Memory B cell (primary cell): ENCODE measurements at regions not wholly inside any gene's neighbourhood (a gene's known extent, or its start where the extent isn't known, plus 50 kb on each side); places are given as distances from the start of the nearest gene placed in this dataset.
"Not testable (repeated sequence)": the region's sequence is repeated elsewhere in the genome, so short reads cannot be mapped to it uniquely, and the experiment has no call there.

Experiments
- ATAC-seq: fragments of 150-1000 bp; cut with Tn5 transposase; 2 replicates; pipeline ENCODE4 v1.10.0; 2021; ENCODE audit warnings: low read depth, mild to moderate bottlenecking, moderate library complexity
- DNase-seq, 2 donors: peaks; one replicate each; pipeline ENCODE4 v3.0.0; 2022; ENCODE audit warnings: low spot score in 2 of 2
- H3K27ac Mint-ChIP-seq: one replicate; pipeline ENCODE4 v1.8.0; 2022; ENCODE audit warnings: mild to moderate bottlenecking, moderate library complexity, mixed read lengths
- H3K27me3 Mint-ChIP-seq: one replicate; pipeline ENCODE4 v1.8.0; 2022; ENCODE audit warnings: mixed read lengths
- H3K36me3 Mint-ChIP-seq: one replicate; pipeline ENCODE4 v1.8.0; 2022; ENCODE audit warnings: mild to moderate bottlenecking, mixed read lengths
- H3K4me1 Mint-ChIP-seq: one replicate; pipeline ENCODE4 v1.8.0; 2022; ENCODE audit warnings: mixed read lengths
- H3K4me3 Mint-ChIP-seq: one replicate; pipeline ENCODE4 v1.8.0; 2022; ENCODE audit warnings: mild to moderate bottlenecking, moderate library complexity, mixed read lengths
- H3K9me3 Mint-ChIP-seq: one replicate; pipeline ENCODE4 v1.8.0; 2022; ENCODE audit warnings: mixed read lengths

DNA sequence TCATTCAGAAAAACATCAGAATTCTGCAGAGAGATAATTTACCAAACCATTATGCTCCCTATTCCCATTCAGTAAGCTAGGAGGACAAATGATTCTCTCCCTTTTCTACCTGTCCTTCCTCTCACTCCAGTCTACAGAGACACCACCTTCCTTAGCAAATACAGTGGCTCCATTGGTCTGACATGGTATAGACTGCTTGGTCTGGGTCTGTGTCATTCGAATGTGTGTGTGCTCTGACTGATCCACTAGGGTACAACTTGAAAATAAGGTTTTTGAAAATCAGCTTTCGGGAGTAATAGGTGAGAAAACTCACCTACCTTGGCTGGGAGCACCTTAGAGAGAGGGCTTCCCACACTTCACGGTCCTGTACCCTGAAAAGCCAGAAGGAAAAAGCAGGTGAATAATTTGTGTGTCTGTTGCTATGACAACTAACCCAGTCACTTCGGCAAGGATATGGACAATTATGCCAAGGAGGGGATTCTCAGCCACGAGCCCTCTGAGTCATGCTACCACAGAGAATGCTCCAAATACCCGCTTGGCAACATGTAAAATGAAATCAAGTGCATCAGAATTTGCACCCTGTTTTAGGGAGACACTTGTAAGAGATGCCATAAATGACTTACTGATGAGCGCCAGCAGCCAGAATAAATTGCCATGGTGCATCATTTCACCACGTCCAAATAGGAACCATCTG, 114.5 kb upstream of the PRKCQ start:
- no peaks in the 10 kb centered on the region for H3K36me3 Mint-ChIP-seq
- no peak for DNase-seq
- no peaks in the 10 kb centered on the region for H3K4me1 Mint-ChIP-seq
- H3K4me3 Mint-ChIP-seq = no peak overlapping the region
- ATAC-seq = no peak
- H3K27me3 Mint-ChIP-seq = peaks cover 18% of the 10 kb centered on the region
- no peaks in the 10 kb centered on the region for H3K9me3 Mint-ChIP-seq
- no peak overlapping the region for H3K27ac Mint-ChIP-seq

DNA sequence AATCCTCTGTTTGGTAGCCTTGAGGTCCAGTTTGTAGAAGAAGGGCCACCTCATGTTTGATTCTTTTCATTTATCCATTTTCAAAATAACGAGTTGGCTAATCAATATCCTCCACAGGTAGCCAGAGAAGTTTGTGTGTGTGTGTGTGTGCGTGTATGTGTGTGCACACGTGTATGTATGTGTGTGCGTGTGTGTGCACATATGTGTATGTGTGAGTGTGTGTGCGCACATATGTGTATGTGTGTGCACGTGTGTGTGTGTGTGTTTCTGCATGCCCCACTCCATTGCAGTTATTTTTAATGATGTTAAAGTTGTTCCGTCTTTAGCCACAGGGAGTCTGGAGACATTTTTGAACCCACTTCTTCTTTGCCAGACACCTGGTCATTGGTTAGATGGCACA, 112.8 kb upstream of the PRKCQ start:
- H3K36me3 Mint-ChIP-seq = no peaks in the 10 kb centered on the region
- no peak for ATAC-seq
- peaks cover 15% of the 10 kb centered on the region for H3K27me3 Mint-ChIP-seq
- no peak for DNase-seq
- H3K4me3 Mint-ChIP-seq = no peak overlapping the region
- no peaks in the 10 kb centered on the region for H3K9me3 Mint-ChIP-seq
- no peak overlapping the region for H3K27ac Mint-ChIP-seq
- H3K4me1 Mint-ChIP-seq = no peaks in the 10 kb centered on the region

DNA sequence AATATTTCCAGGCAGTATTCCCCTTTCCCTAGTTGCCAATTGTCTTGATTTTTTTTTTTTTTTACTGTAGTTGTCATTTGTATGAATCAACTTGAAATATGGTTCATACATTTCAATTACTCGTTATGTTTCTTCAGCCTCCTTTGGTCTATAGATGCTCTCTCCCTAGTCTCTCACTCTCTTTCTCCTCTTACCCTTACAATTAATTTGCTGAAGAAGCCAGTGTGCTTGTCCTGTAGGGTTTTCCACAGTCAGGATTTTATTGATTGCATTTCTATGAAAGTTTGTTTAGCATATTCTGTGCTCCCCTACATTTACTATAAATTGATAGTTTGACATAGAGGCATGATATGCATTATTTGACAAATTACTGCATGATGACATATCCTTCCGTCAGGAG, 112.0 kb upstream of the PRKCQ start:
- H3K36me3 Mint-ChIP-seq = no peaks in the 10 kb centered on the region
- peaks cover 15% of the 10 kb centered on the region for H3K27me3 Mint-ChIP-seq
- DNase-seq (no peak), ATAC-seq (no peak)
- no peak overlapping the region for H3K27ac Mint-ChIP-seq
- no peaks in the 10 kb centered on the region for H3K4me1 Mint-ChIP-seq
- H3K4me3 Mint-ChIP-seq = no peak overlapping the region
- no peaks in the 10 kb centered on the region for H3K9me3 Mint-ChIP-seq

DNA sequence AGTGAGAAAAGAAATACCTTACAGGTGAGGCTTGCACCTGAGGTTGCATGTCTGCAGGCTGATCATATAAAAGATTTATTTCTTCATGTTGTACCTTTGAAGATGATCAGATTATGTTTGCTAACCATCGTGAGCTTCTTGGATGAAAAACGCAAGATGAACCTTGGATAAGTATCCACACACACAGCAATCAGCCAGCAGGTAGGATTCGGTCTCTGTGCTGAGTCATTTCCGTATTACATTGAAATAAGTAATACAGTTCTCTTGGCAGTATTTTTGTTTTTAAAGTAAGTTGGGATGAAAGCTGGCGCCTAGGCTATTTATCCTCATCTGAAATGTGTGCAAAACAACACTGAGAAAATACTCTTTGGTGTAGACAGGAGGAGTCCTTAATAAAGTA, 109.0 kb upstream of the PRKCQ start:
- Mint-ChIP-seq H3K27ac (no peak overlapping the region), H3K4me1 (no peaks in the 10 kb centered on the region), H3K4me3 (no peak overlapping the region), H3K9me3 (no peaks in the 10 kb centered on the region), H3K27me3 (peaks cover 9% of the 10 kb centered on the region), H3K36me3 (no peaks in the 10 kb centered on the region)
- no peak for DNase-seq
- ATAC-seq = no peak

DNA sequence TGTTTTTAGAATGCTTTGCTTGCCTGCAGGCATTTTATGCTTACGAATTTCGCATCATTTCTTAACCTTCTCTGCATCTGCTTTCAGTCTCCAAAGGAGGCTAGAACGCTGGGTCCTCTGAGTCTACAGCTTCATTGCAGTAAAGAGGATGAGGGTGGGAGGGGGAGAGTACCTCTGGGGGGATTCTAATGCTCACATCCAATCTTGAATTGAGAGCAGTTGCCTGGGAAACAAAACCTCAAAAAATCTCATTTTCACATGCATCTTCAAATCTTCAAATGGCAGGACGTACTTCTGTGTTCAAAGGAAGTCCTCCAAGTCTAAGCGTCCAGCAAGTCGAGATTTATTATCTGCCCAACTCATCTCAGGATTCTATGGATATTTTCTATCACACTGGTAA, 100.7 kb upstream of the PRKCQ start:
- DNase-seq (no peak), ATAC-seq (no peak)
- peaks cover 4% of the 10 kb centered on the region for H3K27me3 Mint-ChIP-seq
- no peaks in the 10 kb centered on the region for H3K9me3 Mint-ChIP-seq
- H3K4me1 Mint-ChIP-seq = peaks cover 4% of the 10 kb centered on the region
- no peak overlapping the region for H3K27ac Mint-ChIP-seq
- no peak overlapping the region for H3K4me3 Mint-ChIP-seq
- H3K36me3 Mint-ChIP-seq = no peaks in the 10 kb centered on the region

DNA sequence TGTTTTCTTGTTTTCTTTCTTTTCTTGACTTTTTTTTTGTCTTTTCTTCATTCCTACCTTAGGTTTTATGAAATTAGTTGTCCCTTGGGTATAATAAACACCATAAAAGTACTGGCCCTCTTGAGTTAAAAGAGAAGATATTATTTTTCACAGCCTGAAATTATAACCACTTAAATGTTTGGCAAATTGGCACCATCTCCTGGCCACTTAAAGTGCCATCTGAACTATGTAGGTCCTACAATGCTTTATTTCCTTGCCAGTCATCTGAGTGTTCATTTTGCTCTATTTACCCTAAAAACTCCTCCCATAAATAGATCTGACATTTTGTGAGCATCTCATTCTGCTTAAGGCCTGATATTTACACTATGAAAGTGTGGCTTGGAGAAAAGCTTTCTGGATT, 98.9 kb upstream of the PRKCQ start:
- DNase-seq (no peak), ATAC-seq (no peak)
- no peaks in the 10 kb centered on the region for H3K36me3 Mint-ChIP-seq
- H3K4me3 Mint-ChIP-seq = no peak overlapping the region
- H3K9me3 Mint-ChIP-seq = no peaks in the 10 kb centered on the region
- peaks cover 8% of the 10 kb centered on the region for H3K4me1 Mint-ChIP-seq
- peaks cover 7% of the 10 kb centered on the region for H3K27me3 Mint-ChIP-seq
- H3K27ac Mint-ChIP-seq = no peak overlapping the region

DNA sequence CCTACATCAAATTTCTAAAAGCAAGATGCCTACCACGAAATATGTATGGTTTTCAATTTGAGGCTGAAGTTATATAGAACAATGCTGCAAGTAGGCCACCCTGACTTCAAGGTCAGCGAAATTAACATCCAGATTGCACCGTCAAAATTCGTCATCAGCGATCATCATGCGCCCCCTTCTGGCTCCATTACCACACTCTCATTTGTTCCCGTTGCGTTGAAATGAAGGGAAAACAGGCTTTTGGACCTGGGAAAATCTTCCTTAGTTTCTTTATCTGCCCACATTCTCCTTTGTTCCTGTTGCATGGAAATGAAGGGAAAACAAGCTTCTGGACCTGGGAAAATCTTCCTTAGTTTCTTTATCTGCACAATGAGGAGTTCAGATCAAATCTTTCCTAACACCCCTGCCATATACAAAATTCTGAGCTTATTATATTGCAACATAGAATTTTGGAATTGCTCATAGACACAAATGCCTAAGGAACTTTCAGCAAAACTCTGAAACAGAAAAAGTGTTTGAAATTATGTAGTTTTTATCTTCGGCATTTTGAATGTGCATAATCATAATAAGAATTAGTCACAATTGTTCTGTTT, 98.2 kb upstream of the PRKCQ start:
- Mint-ChIP-seq H3K27ac (no peak overlapping the region), H3K27me3 (peaks cover 10% of the 10 kb centered on the region), H3K4me3 (no peak overlapping the region), H3K4me1 (peaks cover 8% of the 10 kb centered on the region), H3K36me3 (no peaks in the 10 kb centered on the region), H3K9me3 (no peaks in the 10 kb centered on the region)
- peak; percentile 9 to 22 for DNase-seq
- ATAC-seq = no peak

DNA sequence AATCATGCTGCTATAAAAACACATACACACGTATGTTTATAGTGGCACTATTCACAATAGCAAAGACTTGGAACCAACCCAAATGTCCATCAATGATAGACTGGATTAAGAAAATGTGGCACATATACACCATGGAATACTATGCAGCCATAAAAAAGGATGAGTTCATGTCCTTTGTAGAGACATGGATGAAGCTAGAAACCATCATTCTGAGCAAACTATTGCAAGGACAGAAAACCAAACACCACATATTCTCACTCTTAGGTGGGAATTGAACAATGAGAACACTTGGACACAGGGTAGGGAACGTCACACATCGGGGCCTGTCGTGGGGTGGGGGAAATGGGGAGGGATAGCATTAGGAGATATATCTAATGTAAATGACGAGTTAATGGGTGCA, 97.1 kb upstream of the PRKCQ start:
- H3K4me3 Mint-ChIP-seq, H3K36me3 Mint-ChIP-seq, H3K4me1 Mint-ChIP-seq, ATAC-seq, H3K9me3 Mint-ChIP-seq, DNase-seq, H3K27ac Mint-ChIP-seq, H3K27me3 Mint-ChIP-seq: not testable (repeated sequence)

DNA sequence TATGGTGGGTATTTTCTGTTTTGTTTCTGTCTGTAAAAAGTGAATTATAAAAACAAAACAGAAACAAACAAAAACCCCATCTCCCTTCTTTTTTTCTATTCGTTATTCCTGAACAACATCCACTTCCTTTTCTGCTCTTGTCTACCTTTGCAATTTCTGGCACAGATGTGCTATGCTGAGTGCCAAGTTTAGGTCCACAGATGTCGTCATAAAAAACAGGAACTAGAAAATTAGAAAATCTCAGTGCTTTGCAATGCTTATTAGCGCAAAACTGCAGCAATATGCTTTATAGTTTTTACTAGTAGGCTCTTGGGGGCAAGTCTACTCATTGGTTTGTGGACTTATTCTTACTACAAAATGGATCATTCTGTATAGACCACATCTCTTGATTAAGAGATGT, 94.2 kb upstream of the PRKCQ start:
- peak; percentile 42 for ATAC-seq
- H3K36me3 Mint-ChIP-seq = no peaks in the 10 kb centered on the region
- H3K4me3 Mint-ChIP-seq = no peak overlapping the region

DNA sequence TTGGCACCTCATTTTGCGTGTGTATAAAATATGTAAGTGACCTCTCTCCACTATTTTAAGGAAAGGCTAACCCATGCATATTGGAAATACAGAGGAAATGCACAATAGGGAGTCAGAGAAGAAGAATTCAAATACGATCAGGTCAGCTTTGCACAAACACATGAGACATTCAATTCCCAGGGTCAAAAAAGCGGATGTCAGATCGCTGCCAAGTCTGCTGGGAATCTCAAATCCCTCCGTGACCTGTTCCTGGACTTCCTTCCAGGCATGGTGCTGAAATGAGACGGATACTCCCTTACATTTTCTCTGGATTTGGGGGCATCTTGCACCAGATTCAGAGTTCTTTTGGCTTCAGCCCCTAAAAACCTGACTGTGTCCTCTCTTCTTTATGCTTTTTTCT, 91.9 kb upstream of the PRKCQ start:
- no peaks in the 10 kb centered on the region for H3K9me3 Mint-ChIP-seq
- peaks cover 4% of the 10 kb centered on the region for H3K4me1 Mint-ChIP-seq
- ATAC-seq = no peak
- no peak overlapping the region for H3K4me3 Mint-ChIP-seq
- H3K36me3 Mint-ChIP-seq = no peaks in the 10 kb centered on the region
- no peak overlapping the region for H3K27ac Mint-ChIP-seq
- no peak for DNase-seq
- peaks cover 11% of the 10 kb centered on the region for H3K27me3 Mint-ChIP-seq

More for the DNA sequence above, 94.2 kb upstream of the PRKCQ start:
- no peak overlapping the region for H3K27ac Mint-ChIP-seq
- peaks cover 8% of the 10 kb centered on the region for H3K4me1 Mint-ChIP-seq
- peak in 1 of 2 donors; percentile 3 for DNase-seq
- H3K27me3 Mint-ChIP-seq = peaks cover 8% of the 10 kb centered on the region
- no peaks in the 10 kb centered on the region for H3K9me3 Mint-ChIP-seq

DNA sequence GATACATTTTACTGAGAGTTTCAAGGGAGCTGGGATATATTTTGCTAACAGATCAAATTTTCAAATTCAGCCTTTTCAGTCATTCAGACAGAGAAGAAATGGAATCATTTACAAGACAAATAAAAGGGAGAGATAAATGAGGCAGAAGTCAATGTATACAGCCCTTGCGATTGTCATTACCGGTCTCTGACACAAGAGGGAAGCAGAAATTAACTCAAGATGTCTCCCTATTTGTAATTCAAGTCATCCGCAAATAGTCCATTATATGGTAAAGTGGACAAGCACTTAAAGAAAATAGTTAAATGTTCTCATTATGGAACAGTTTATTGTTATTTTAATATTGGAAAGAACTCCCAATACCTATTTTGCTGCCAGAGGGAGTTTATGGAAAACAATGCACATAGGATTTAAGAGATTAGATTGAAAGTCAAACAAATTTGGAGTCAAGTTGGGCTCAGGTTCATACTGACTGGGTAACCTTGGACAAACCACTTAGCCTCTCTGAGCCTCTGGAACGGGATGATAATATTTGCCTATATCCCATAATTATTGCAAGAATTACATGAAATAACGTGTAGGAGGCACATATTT, 89.3 kb upstream of the PRKCQ start:
- peaks cover 10% of the 10 kb centered on the region for H3K27me3 Mint-ChIP-seq
- H3K36me3 Mint-ChIP-seq = no peaks in the 10 kb centered on the region
- DNase-seq (no peak), ATAC-seq (no peak)
- H3K27ac Mint-ChIP-seq = no peak overlapping the region
- no peaks in the 10 kb centered on the region for H3K9me3 Mint-ChIP-seq
- peaks cover 2% of the 10 kb centered on the region for H3K4me1 Mint-ChIP-seq
- no peak overlapping the region for H3K4me3 Mint-ChIP-seq

DNA sequence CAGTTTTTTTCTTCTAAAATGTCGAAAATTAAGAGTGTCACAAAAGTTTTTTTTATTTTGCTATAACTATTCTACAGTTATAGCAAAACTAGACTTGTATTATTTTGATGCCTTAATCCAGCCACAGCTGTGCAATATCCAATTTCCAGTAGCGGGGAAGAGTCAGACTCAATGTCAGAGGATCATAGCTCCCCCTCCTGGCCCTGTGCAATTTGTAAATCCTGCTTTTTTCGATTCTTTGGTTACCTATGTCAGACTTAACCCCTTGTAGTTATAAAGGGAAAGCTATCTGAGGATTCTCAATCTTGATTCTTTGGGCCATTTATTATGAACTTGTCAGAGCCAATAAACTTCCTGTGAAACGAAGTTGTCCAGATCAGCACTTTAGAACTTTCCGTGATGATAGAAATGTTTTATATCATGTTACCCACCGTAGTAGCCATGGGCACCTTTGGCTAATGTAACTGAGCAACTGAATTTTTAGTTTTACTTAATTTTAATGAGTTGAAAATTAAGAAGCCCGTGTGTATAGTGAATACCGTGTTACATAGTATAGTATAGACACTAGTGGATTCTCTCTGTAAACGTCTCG, 87.7 kb upstream of the PRKCQ start:
- Mint-ChIP-seq H3K4me3 (no peak overlapping the region), H3K9me3 (no peaks in the 10 kb centered on the region), H3K36me3 (no peaks in the 10 kb centered on the region), H3K4me1 (no peaks in the 10 kb centered on the region), H3K27ac (no peak overlapping the region), H3K27me3 (peaks cover 6% of the 10 kb centered on the region)
- ATAC-seq = no peak
- DNase-seq = no peak

DNA sequence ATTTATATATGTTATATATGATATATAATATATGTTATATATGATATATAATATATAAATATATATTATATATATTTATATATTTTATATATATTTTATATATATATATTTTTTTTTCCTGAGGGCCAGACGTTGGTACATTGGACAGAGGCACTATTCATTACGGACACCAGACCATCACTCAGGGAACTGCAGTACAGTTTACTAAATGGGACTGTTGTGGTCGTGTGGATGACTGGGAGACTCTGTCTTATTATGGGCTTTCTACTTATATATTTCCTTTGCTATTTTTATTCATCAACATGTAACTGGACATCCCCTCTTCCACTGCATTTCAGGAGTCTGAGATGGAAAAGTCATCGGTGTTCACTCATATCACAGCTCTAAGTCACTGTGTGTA, 87.1 kb upstream of the PRKCQ start:
- Mint-ChIP-seq H3K4me3 (no peak overlapping the region), H3K4me1 (no peaks in the 10 kb centered on the region), H3K36me3 (no peaks in the 10 kb centered on the region), H3K9me3 (no peaks in the 10 kb centered on the region), H3K27ac (no peak overlapping the region), H3K27me3 (peaks cover 6% of the 10 kb centered on the region)
- ATAC-seq (no peak), DNase-seq (no peak)

DNA sequence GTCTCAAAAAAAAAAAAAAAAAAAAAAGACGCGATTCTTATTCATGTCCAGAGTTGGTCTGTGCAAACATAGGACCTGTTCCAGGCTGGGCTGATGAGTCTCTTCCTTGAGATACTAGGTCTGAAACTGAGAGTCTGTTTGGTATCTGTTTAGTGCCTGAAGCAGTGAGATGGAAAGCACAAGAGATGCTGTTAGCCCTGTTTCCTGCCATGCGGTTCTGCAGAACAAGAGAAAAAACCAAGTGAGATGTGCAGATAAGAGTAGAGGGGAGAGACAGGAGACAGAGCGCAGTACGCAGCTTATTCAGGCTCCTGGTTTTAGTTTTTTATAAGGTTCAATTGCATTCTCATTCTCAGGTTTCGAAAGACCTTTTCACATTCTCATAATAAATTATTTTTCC, 85.8 kb upstream of the PRKCQ start:
- Mint-ChIP-seq H3K4me3 (no peak overlapping the region), H3K36me3 (no peaks in the 10 kb centered on the region), H3K4me1 (no peaks in the 10 kb centered on the region), H3K27me3 (peaks cover 7% of the 10 kb centered on the region), H3K9me3 (no peaks in the 10 kb centered on the region), H3K27ac (no peak overlapping the region)
- DNase-seq = no peak
- no peak for ATAC-seq
